ENCODE measurements at regions not wholly inside any gene's neighbourhood (a gene's known extent, or its start where the extent isn't known, plus 50 kb on each side); places are given as distances from the start of the nearest gene placed in this dataset.

DNA sequence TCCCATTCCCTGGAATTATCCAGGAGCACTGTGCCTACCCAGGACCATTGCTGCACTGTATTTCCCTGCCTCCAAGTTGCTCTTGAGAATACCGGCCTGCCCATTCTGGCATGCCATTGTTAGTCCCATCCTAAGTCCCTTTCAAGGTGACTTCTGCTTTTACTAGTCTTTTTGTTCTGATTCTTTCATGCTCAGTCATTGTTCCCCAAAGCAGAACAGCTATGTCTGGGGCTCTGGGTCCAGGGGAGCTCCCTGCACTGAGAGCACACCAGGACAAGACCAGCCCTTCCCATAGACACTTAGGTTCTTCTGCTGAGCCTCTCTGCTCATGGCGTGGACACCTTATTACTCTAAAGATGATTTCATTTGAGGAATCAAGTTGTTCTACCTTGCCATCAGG, 388.9 kb upstream of the KLF4 start:
- TF ChIP-seq POLR2A (IDR thresholded peaks at IDR 0.05) = no peak
- Histone ChIP-seq H3K9me3 (no peaks in the 10 kb centered on the region), H3K4me3 (no peak overlapping the region), H3K4me1 (no peaks in the 10 kb centered on the region), H3K27me3 (no peaks in the 10 kb centered on the region), H3K27ac (no peak overlapping the region), H3K36me3 (no peaks in the 10 kb centered on the region)
- intact Hi-C loops (cut with DNase I) = no loop called here
- no peak for DNase-seq (ENCODE audit: extremely low spot score in 2 of 2)

DNA sequence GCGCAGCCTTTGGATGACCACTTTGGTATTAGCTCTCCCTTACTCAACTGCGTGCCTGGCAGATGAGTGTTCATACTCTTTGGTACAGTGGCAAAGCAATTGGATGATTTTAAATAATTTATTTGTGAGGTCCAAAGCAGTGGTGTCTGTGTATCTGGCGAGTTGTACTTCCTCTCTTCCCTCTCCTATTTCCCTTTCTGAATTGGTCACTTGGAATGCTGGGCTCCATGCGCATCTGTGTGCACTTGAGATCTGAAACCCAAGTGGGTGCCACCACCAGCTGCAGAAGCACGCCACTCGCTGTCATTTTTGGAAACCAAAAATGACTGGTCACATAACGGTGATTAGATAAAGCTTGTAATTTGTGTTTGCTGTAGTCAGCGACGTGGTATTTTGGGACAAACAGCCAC, 386.0 kb upstream of the KLF4 start:
- Histone ChIP-seq H3K4me1 (no peaks in the 10 kb centered on the region), H3K36me3 (no peaks in the 10 kb centered on the region), H3K27ac (no peak overlapping the region), H3K4me3 (no peak overlapping the region), H3K27me3 (no peaks in the 10 kb centered on the region), H3K9me3 (no peaks in the 10 kb centered on the region)
- DNase-seq (ENCODE audit: extremely low spot score in 2 of 2) = no peak
- intact Hi-C loops (cut with DNase I) = no loop called here
- TF ChIP-seq, protein P1, sequence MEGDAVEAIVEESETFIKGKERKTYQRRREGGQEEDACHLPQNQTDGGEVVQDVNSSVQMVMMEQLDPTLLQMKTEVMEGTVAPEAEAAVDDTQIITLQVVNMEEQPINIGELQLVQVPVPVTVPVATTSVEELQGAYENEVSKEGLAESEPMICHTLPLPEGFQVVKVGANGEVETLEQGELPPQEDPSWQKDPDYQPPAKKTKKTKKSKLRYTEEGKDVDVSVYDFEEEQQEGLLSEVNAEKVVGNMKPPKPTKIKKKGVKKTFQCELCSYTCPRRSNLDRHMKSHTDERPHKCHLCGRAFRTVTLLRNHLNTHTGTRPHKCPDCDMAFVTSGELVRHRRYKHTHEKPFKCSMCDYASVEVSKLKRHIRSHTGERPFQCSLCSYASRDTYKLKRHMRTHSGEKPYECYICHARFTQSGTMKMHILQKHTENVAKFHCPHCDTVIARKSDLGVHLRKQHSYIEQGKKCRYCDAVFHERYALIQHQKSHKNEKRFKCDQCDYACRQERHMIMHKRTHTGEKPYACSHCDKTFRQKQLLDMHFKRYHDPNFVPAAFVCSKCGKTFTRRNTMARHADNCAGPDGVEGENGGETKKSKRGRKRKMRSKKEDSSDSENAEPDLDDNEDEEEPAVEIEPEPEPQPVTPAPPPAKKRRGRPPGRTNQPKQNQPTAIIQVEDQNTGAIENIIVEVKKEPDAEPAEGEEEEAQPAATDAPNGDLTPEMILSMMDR (IDR thresholded peaks at IDR 0.05) = no peak
- TF ChIP-seq POLR2AphosphoS5 (IDR thresholded peaks at IDR 0.05; ENCODE audit: insufficient read depth in 1 of 2, low read depth in 1 of 2) = no peak
- TF ChIP-seq POLR2A (IDR thresholded peaks at IDR 0.05) = no peak

DNA sequence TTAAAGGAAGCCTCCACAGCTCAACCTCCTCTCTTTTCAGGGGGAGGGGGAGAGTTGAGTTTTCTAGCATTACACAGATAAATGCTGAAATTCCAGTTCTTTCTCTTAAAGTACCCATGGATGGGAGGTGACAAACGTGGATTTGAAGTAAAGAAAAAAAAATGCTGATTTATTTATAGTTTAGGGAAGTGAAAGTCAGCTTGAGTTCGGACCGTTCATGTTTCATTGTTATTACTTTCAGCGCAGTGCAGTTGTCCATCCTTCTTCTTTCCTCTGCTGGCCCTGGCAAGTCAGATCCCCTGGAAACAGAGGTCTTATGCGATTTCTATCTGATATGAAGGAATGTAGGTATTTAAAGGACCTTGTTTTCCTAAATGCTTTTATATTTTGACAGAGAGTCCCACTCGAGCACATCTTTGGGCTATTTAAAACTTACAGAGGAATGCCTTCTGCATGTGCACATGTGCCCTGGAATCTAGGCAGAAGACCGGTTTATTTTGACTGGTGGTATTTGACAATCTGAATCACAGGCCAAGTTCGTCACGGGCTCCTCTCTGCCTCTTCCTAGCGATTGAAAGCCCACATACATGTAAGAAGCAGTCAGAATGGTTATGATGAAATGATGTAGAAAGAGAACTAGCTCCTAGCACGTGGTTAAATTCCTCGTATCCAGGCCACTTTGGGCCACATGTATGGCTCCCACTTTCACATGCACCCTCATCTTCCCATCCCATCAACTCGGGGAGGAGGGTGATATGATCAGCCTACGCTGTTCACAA, 385.2 kb upstream of the KLF4 start:
- Histone ChIP-seq H3K27me3 (no peaks in the 10 kb centered on the region), H3K27ac (no peak overlapping the region), H3K9me3 (no peaks in the 10 kb centered on the region), H3K4me1 (no peaks in the 10 kb centered on the region), H3K36me3 (no peaks in the 10 kb centered on the region), H3K4me3 (no peak overlapping the region)
- DNase-seq (ENCODE audit: extremely low spot score in 2 of 2) = no peak
- intact Hi-C loops (cut with DNase I) = no loop called here
- TF ChIP-seq, protein P1 (IDR thresholded peaks at IDR 0.05) = no peak
- no peak for TF ChIP-seq POLR2AphosphoS5 (IDR thresholded peaks at IDR 0.05; ENCODE audit: insufficient read depth in 1 of 2, low read depth in 1 of 2)
- no peak for TF ChIP-seq POLR2A (IDR thresholded peaks at IDR 0.05)

DNA sequence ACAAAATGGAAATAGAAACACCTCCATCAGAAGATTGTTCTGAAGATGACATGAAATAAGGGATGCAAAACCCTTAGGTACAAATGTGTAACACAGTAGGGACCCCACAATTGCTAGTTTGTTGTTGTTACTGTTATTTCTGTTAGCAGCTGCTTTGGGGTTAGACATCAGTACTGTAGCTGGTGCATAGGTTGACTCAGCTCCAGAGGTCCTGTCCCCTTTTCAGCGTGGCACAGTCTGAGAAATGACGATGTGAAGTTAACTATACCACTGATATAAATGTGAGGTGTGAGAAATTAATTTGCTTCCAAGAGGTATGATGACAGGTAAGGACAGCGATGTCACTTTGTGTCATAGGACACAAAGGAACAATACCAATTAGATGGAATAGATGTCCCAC, 384.6 kb upstream of the KLF4 start:
- TF ChIP-seq, protein P1 (IDR thresholded peaks at IDR 0.05) = no peak
- no peak for DNase-seq (ENCODE audit: extremely low spot score in 2 of 2)
- Histone ChIP-seq H3K27me3 (no peaks in the 10 kb centered on the region), H3K4me3 (no peak overlapping the region), H3K9me3 (no peaks in the 10 kb centered on the region), H3K4me1 (no peaks in the 10 kb centered on the region), H3K27ac (no peak overlapping the region), H3K36me3 (no peaks in the 10 kb centered on the region)
- intact Hi-C loops (cut with DNase I) = no loop called here

DNA sequence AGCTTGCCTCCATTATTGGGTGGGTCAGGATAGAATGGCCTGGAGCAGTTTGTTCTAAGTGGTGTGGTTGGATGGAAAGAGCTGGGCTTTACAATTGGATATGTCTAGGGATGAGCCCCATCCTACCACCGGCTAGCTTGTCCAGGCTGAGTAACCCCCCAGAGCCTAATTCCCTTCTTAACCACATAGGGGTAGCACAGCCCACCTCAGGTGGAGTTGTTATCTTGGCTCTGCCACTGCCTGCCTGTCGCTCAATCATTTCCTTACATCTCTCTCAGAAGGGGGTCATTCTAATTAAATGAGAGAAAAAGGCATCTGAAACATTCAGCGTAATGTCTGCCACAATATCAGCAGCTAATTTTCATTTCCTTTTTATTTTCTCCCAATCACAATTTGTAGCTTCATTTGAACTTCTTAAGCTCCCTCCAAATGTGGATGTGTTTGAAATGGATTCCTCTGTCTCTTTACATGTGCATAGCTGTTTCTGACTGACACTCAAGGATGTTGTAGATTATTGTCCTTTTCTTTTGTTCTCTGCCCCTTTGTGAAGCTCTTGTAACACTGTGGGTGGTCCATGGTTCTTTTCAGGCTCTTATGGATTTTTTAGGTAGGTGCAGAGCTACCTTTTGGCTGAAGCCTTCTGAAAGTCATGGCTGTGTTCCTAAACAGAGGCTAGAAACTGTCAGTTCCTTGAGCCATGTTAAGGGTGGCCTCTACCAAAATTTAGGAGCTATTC, 383.1 kb upstream of the KLF4 start:
- Histone ChIP-seq H3K9me3 (no peaks in the 10 kb centered on the region), H3K36me3 (no peaks in the 10 kb centered on the region), H3K27me3 (no peaks in the 10 kb centered on the region), H3K4me3 (no peak overlapping the region), H3K27ac (no peak overlapping the region), H3K4me1 (no peaks in the 10 kb centered on the region)
- intact Hi-C loops (cut with DNase I) = no loop called here
- no peak for DNase-seq (ENCODE audit: extremely low spot score in 2 of 2)
- TF ChIP-seq, protein P1 (IDR thresholded peaks at IDR 0.05) = no peak
- TF ChIP-seq POLR2AphosphoS5 (IDR thresholded peaks at IDR 0.05; ENCODE audit: insufficient read depth in 1 of 2, low read depth in 1 of 2) (no peak), POLR2A (IDR thresholded peaks at IDR 0.05) (no peak)

Data from vagina (tissue), 2 donors.